SK-MEL-5 (cell line): ENCODE measurements at regions not wholly inside any gene's neighbourhood (a gene's known extent, or its start where the extent isn't known, plus 50 kb on each side); places are given as distances from the start of the nearest gene placed in this dataset.
"Not testable (repeated sequence)": the region's sequence is repeated elsewhere in the genome, so short reads cannot be mapped to it uniquely, and the experiment has no call there.

Experiments
- DNase-seq: peaks from one replicate; pipeline ENCODE4 v3.0.0-alpha.2; 2016; ENCODE audit warnings: low read depth, low spot score
- in situ Hi-C: cut with HindIII; loops from 2 replicates; pipeline ENCODE4 v1.10.0; 2016; ENCODE audit warnings: low sequenced_read_pairs, high pct_unique_total_duplicates, low pct_unique_long_range_greater_than_20kb

GRCh38 chr3:36149447-36149865, 230.8 kb upstream of the STAC start:
- no peak for DNase-seq
- in situ Hi-C loops = no loop called here

- no peak for DNase-seq
- in situ Hi-C loops = no loop called here
Observed at GRCh38 chr3:36155515-36155914, 224.8 kb upstream of the STAC start.

GRCh38 chr3:36164400-36164799, 215.9 kb upstream of the STAC start:
- in situ Hi-C loops = no loop called here
- no peak for DNase-seq

- DNase-seq = no peak
- in situ Hi-C loops = no loop called here
Observed at GRCh38 chr3:36165509-36166290, 214.6 kb upstream of the STAC start.

DNA sequence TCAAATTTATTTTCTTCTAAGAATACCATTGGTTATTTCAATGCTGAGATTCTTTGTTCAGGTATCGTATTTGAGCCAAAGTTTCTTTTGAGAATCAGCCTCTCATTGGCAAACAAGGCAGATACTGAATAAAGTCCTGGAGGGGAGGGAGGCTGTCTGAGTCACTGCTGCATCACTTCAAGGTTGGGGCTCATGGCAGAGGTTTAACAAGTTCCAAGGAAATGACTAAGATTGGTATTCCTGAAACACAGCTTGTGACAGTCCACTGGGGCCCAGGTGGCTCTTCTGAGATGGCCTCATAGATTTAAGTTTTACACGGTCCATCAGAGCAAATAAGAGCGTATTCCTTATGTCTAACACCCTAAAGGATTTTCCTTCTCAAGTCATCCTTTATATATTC, 213.8 kb upstream of the STAC start:
- in situ Hi-C loops = no loop called here
- DNase-seq = no peak

GRCh38 chr3:36172699-36173098, 207.6 kb upstream of the STAC start:
- no peak for DNase-seq
- in situ Hi-C loops = no loop called here

- in situ Hi-C loops = no loop called here
- DNase-seq = no peak
Observed at GRCh38 chr3:36175113-36175812, 205.0 kb upstream of the STAC start.

- no peak for DNase-seq
- in situ Hi-C loops = no loop called here
Observed at GRCh38 chr3:36175916-36176461, 204.3 kb upstream of the STAC start.

DNA sequence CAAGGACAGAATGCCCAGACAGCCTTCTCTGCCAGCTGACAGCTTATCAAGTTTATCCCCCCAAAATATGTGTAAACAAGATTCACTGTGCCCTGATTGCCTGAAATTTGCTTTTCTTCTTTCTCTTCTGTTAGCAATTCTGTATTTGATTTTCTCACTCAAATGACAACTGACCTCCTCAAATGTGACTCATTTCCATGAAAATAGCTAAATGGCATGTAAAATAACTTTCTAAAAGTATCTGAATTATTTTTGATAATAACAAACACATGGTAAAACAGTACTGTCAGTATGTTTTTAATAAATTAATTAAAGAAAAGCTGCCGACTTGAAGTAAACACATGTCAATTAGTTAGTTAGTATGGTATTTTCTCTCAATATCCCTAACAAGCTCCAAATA, 202.3 kb upstream of the STAC start:
- in situ Hi-C loops = no loop called here
- no peak for DNase-seq

- in situ Hi-C loops = no loop called here
- DNase-seq = no peak
Observed at GRCh38 chr3:36182024-36182423, 198.3 kb upstream of the STAC start.

GRCh38 chr3:36187197-36187596, 193.1 kb upstream of the STAC start:
- DNase-seq, in situ Hi-C loops: not testable (repeated sequence)

DNA sequence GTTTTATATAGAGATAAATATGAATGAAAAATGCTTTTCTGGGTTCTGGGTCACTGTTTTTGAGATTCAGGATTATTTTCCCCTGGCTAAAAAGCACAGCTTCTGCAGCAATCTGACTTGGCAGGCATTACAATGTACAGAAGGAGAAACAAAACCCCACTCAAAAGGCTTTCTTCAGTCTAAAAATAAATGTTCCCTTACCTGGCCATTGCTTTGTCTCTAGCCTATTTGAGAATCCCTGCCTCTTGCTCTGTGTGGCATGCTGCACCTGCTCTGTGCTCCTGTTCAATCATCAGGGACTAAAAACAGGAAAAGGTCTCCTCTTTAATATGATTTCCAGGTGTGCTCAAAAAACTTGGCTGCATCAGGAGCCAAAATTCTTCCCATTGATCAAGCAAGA, 187.4 kb upstream of the STAC start:
- DNase-seq = no peak
- in situ Hi-C loops = no loop called here

- no peak for DNase-seq
- in situ Hi-C loops = no loop called here
Observed at GRCh38 chr3:36193448-36193847, 186.9 kb upstream of the STAC start.

- DNase-seq = no peak
- in situ Hi-C loops = no loop called here
Observed at GRCh38 chr3:36196058-36196457, 184.2 kb upstream of the STAC start.

DNA sequence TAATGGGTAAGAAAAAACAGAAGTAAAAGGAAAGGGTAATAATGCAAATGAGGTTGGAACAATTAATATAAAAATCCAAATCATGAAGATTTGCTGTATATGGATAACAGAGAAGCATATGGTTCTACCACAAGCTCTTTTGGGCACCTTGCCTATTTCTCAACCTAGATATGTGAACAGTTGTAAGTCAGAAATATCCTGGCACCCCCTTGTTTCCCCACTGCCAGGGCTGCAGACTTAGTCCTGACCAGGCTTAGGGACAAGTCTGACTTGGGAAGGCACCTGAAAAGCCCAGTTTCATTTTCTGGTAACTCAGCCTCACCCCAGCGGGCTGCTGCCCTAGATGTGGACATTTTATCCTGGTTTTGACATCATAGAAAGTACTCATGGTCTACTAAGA, 183.2 kb upstream of the STAC start:
- in situ Hi-C loops = no loop called here
- DNase-seq = no peak

GRCh38 chr3:36201546-36201945, 178.8 kb upstream of the STAC start:
- in situ Hi-C loops = no loop called here
- no peak for DNase-seq

DNA sequence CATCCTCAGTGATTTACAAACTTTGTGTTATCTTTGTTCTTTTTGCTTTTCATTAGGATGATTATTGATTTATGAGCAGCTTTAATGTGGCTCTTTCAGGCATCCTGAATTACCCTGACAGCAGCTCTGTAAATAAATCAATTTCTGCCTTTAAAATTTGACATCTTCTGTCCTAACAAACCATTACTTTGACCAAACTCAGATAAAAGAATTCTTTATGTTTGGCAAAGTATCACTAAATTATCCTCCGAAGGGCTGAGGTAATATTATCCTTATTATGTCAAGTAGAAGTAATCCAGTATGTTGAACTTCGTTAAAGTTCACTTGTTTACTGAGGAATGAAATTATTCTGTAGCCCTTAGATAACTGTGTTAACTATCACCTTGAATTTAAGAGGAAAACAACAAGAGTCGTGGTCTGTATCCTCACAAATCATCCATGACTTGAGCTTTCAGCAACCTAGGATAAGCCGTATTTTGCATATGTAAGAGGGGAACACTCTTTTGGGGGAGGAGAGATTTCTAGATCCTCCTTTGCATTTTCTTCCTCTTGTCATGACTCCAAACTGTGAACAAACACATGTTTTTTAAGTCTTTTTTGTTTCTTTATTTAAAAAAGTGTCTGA, 173.2 kb upstream of the STAC start:
- in situ Hi-C loops = no loop called here

GRCh38 chr3:36210840-36211651, 169.3 kb upstream of the STAC start:
- no peak for DNase-seq
- in situ Hi-C loops = no loop called here

More for the DNA sequence above, 173.2 kb upstream of the STAC start:
- no peak for DNase-seq
